ENCODE measurements at regions not wholly inside any gene's neighbourhood (a gene's known extent, or its start where the extent isn't known, plus 50 kb on each side); places are given as distances from the start of the nearest gene placed in this dataset.
"Not testable (repeated sequence)": the region's sequence is repeated elsewhere in the genome, so short reads cannot be mapped to it uniquely, and the experiment has no call there.

DNA sequence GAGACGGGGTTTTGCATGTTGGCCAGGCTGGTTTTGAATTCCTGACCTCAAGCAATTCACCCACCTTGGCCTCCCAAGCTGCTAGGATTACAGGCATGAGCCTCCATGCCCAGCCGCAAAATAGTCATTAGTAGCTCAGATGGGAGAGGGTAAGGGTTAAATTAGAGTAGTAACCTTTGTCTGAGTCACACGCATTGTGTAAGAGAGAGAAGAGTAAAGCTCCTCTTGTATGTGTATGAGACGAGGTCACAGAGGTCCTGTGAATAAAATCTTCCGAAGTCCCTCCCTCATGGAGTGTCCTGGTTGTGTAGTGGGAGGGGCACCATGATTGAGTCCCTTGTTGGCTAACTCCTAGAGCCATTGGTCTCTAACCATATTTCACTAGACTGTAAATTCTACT, 85.2 kb upstream of the CDC14C start:
- Histone ChIP-seq H3K36me3 (ENCODE audit: control insufficient read depth in 1 of 2, insufficient read depth in 2 of 2, low read length in 2 of 2) (no peaks in the 10 kb centered on the region), H4K8ac (ENCODE audit: low read depth, low read length) (no peak overlapping the region), H2AFZ (ENCODE audit: insufficient read depth, low read length, poor library complexity) (no peak overlapping the region), H4K12ac (ENCODE audit: low read depth, low read length) (no peak overlapping the region), H3K79me2 (ENCODE audit: control insufficient read depth, insufficient read depth, low read length, poor library complexity) (no peaks in the 10 kb centered on the region), H3K18ac (ENCODE audit: low read length) (no peak overlapping the region), H3K4ac (ENCODE audit: low read depth, low read length) (no peak overlapping the region), H3K79me1 (ENCODE audit: low read length) (no peaks in the 10 kb centered on the region), H3K9me3 (ENCODE audit: insufficient read depth, low read depth, low read length) (no peaks in the 10 kb centered on the region), H3K4me1 (ENCODE audit: control insufficient read depth in 1 of 2, insufficient read depth in 2 of 2, low read length in 2 of 2) (no peaks in the 10 kb centered on the region), H3K23ac (ENCODE audit: low read length) (no peak overlapping the region), H3K4me2 (ENCODE audit: low read length) (no peak overlapping the region), H2AK5ac (ENCODE audit: low read length) (no peak overlapping the region), H2BK12ac (ENCODE audit: low read length) (no peak overlapping the region), H4K91ac (ENCODE audit: low read depth, low read length) (no peak overlapping the region), H2BK120ac (ENCODE audit: insufficient read depth, low read length, poor library complexity) (no peak overlapping the region), H3K9ac (ENCODE audit: low read length) (no peak overlapping the region), H3K27me3 (ENCODE audit: insufficient read depth, low read length) (no peaks in the 10 kb centered on the region), H3K4me3 (ENCODE audit: low read depth, low read length) (no peak overlapping the region), H2BK5ac (ENCODE audit: low read depth, low read length, poor library complexity) (no peak overlapping the region), H3K14ac (ENCODE audit: low read length) (no peak overlapping the region), H3K27ac (ENCODE audit: low read depth, low read length) (no peak overlapping the region)
- no peak for DNase-seq
- WGBS (ENCODE audit: extremely low coverage, insufficient coverage, insufficient read length) = no CpG with 5 or more reads among the region's 5 CpGs

DNA sequence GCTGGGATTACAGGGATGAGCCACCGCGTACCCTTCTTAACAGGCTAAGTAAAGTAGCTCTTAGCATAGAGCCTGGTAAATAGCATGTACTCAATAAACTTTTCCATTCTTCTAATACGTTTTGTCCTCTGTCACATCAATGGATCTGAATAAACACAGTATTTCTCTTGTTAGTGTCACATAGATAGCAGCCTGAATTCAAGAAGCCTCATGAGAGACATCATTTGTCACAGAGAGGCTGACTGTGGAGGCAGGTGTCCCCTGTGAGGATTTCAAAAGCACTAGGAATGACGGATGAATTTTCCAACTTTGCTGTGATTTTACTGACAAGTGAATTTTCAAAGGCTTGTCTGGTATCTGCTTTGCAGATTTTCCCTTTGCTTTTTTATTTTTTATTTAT, 82.6 kb upstream of the CDC14C start:
- no CpG with 5 or more reads among the region's 4 CpGs for WGBS (ENCODE audit: extremely low coverage, insufficient coverage, insufficient read length)
- Histone ChIP-seq H2BK120ac (ENCODE audit: insufficient read depth, low read length, poor library complexity) (no peak overlapping the region), H3K4me1 (ENCODE audit: control insufficient read depth in 1 of 2, insufficient read depth in 2 of 2, low read length in 2 of 2) (no peaks in the 10 kb centered on the region), H3K79me1 (ENCODE audit: low read length) (no peaks in the 10 kb centered on the region), H3K4me2 (ENCODE audit: low read length) (no peak overlapping the region), H4K91ac (ENCODE audit: low read depth, low read length) (no peak overlapping the region), H3K27me3 (ENCODE audit: insufficient read depth, low read length) (no peaks in the 10 kb centered on the region), H3K4ac (ENCODE audit: low read depth, low read length) (no peak overlapping the region), H3K4me3 (ENCODE audit: low read depth, low read length) (no peak overlapping the region), H3K23ac (ENCODE audit: low read length) (no peak overlapping the region), H3K79me2 (ENCODE audit: control insufficient read depth, insufficient read depth, low read length, poor library complexity) (no peaks in the 10 kb centered on the region), H3K9ac (ENCODE audit: low read length) (no peak overlapping the region), H3K14ac (ENCODE audit: low read length) (no peak overlapping the region), H4K8ac (ENCODE audit: low read depth, low read length) (no peak overlapping the region), H2AFZ (ENCODE audit: insufficient read depth, low read length, poor library complexity) (no peak overlapping the region), H2BK12ac (ENCODE audit: low read length) (no peak overlapping the region), H3K18ac (ENCODE audit: low read length) (no peak overlapping the region), H2BK5ac (ENCODE audit: low read depth, low read length, poor library complexity) (no peak overlapping the region), H3K9me3 (ENCODE audit: insufficient read depth, low read depth, low read length) (no peaks in the 10 kb centered on the region), H4K12ac (ENCODE audit: low read depth, low read length) (no peak overlapping the region), H2AK5ac (ENCODE audit: low read length) (no peak overlapping the region), H3K36me3 (ENCODE audit: control insufficient read depth in 1 of 2, insufficient read depth in 2 of 2, low read length in 2 of 2) (no peaks in the 10 kb centered on the region), H3K27ac (ENCODE audit: low read depth, low read length) (no peak overlapping the region)
- DNase-seq = no peak

DNA sequence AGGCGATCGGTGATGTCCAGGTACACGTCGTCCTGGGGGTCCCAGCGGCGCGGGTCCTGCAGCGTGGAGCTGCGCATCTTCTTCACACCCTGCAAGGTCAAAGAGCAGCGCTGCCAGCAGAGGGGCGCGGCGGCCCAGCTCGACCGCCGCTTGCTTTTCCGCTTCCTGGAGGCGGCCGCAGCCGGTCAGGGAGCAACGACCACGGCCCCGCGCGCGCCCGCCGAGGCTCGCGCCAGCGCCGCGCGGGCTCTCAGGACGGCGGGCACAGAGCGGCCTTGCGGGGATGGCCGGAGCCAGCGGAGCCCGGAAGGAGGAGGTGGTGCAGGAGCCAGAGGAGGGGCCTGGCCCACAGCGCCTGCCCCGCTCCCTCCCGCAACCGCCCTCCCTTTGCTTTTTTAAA, 76.4 kb upstream of the CDC14C start:
- H3K4me3 ChIP-seq (ENCODE audit: low read depth, low read length) = no peak overlapping the region
- H3K4me1 ChIP-seq (ENCODE audit: control insufficient read depth in 1 of 2, insufficient read depth in 2 of 2, low read length in 2 of 2) = no peaks in the 10 kb centered on the region
- no peak overlapping the region for H2BK12ac ChIP-seq (ENCODE audit: low read length)
- H4K12ac ChIP-seq (ENCODE audit: low read depth, low read length) = no peak overlapping the region
- H2AFZ ChIP-seq (ENCODE audit: insufficient read depth, low read length, poor library complexity) = no peak overlapping the region
- no peaks in the 10 kb centered on the region for H3K79me2 ChIP-seq (ENCODE audit: control insufficient read depth, insufficient read depth, low read length, poor library complexity)
- H3K9me3 ChIP-seq (ENCODE audit: insufficient read depth, low read depth, low read length) = no peaks in the 10 kb centered on the region
- no peak overlapping the region for H3K4ac ChIP-seq (ENCODE audit: low read depth, low read length)
- no peaks in the 10 kb centered on the region for H3K27me3 ChIP-seq (ENCODE audit: insufficient read depth, low read length)
- no CpG with 5 or more reads among the region's 45 CpGs for WGBS (ENCODE audit: extremely low coverage, insufficient coverage, insufficient read length)
- H2AK5ac ChIP-seq (ENCODE audit: low read length) = no peak overlapping the region
- H2BK120ac ChIP-seq (ENCODE audit: insufficient read depth, low read length, poor library complexity) = no peak overlapping the region
- no peak for DNase-seq
- no peak overlapping the region for H3K27ac ChIP-seq (ENCODE audit: low read depth, low read length)
- no peak overlapping the region for H3K18ac ChIP-seq (ENCODE audit: low read length)
- H2BK5ac ChIP-seq (ENCODE audit: low read depth, low read length, poor library complexity) = no peak overlapping the region
- H3K14ac ChIP-seq (ENCODE audit: low read length) = no peak overlapping the region
- H4K91ac ChIP-seq (ENCODE audit: low read depth, low read length) = no peak overlapping the region
- no peak overlapping the region for H4K8ac ChIP-seq (ENCODE audit: low read depth, low read length)
- no peaks in the 10 kb centered on the region for H3K79me1 ChIP-seq (ENCODE audit: low read length)
- no peak overlapping the region for H3K9ac ChIP-seq (ENCODE audit: low read length)
- no peak overlapping the region for H3K4me2 ChIP-seq (ENCODE audit: low read length)
- no peaks in the 10 kb centered on the region for H3K36me3 ChIP-seq (ENCODE audit: control insufficient read depth in 1 of 2, insufficient read depth in 2 of 2, low read length in 2 of 2)
- no peak overlapping the region for H3K23ac ChIP-seq (ENCODE audit: low read length)

DNA sequence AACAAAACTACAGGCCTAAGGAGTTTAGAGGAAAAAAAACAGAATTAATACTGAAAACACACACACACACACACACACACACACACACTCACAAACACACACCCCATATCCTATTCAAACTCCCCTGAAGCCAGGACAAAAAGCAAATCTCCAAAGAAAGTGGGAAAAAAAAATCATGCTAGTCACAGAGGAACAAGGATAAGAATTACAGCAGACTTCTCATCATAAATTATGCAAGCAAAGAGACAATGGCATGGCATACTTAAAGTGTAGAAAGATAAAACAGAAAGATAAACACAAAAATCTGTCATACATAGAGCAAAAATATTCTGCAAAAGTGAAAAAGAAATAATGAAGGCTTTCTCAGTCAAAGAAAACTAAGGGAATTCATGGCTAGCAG, 63.9 kb upstream of the CDC14C start:
- not testable (repeated sequence) for H2BK5ac ChIP-seq (ENCODE audit: low read depth, low read length, poor library complexity); H3K79me2 ChIP-seq (ENCODE audit: control insufficient read depth, insufficient read depth, low read length, poor library complexity); H2BK12ac ChIP-seq (ENCODE audit: low read length); H3K9ac ChIP-seq (ENCODE audit: low read length); H3K27ac ChIP-seq (ENCODE audit: low read depth, low read length); H3K36me3 ChIP-seq (ENCODE audit: control insufficient read depth in 1 of 2, insufficient read depth in 2 of 2, low read length in 2 of 2); H2AFZ ChIP-seq (ENCODE audit: insufficient read depth, low read length, poor library complexity); H3K27me3 ChIP-seq (ENCODE audit: insufficient read depth, low read length); H3K23ac ChIP-seq (ENCODE audit: low read length); DNase-seq; H3K9me3 ChIP-seq (ENCODE audit: insufficient read depth, low read depth, low read length); H3K18ac ChIP-seq (ENCODE audit: low read length); H3K4me3 ChIP-seq (ENCODE audit: low read depth, low read length); H2AK5ac ChIP-seq (ENCODE audit: low read length); H3K79me1 ChIP-seq (ENCODE audit: low read length); H4K91ac ChIP-seq (ENCODE audit: low read depth, low read length); H3K4me2 ChIP-seq (ENCODE audit: low read length); H4K8ac ChIP-seq (ENCODE audit: low read depth, low read length); H4K12ac ChIP-seq (ENCODE audit: low read depth, low read length); H2BK120ac ChIP-seq (ENCODE audit: insufficient read depth, low read length, poor library complexity); H3K14ac ChIP-seq (ENCODE audit: low read length); H3K4ac ChIP-seq (ENCODE audit: low read depth, low read length); H3K4me1 ChIP-seq (ENCODE audit: control insufficient read depth in 1 of 2, insufficient read depth in 2 of 2, low read length in 2 of 2)

DNA sequence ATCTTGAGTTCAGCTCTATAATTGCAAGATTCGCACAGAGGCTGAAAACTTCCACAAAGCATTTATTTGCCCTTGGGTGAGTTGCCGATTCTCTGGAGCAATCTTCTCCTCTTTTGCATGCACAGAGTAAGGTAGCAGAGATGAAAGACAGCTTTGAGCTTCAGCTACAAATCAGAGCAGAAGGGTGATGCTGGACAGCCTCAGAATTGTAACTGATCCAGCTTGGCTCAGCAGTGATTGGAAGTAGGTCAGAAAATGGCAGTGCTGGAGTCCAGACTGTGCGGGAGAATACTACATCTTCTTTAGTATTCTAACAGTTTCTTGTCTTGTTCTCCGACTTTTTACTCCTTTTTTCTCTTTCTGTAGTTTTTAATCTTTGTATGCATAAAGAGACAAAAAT, 55.4 kb upstream of the CDC14C start:
- Histone ChIP-seq H3K4me3 (ENCODE audit: low read depth, low read length) (no peak overlapping the region), H2AK5ac (ENCODE audit: low read length) (no peak overlapping the region), H3K27me3 (ENCODE audit: insufficient read depth, low read length) (no peaks in the 10 kb centered on the region), H3K18ac (ENCODE audit: low read length) (no peak overlapping the region), H3K36me3 (ENCODE audit: control insufficient read depth in 1 of 2, insufficient read depth in 2 of 2, low read length in 2 of 2) (no peaks in the 10 kb centered on the region), H4K12ac (ENCODE audit: low read depth, low read length) (no peak overlapping the region), H3K9ac (ENCODE audit: low read length) (no peak overlapping the region), H3K4me2 (ENCODE audit: low read length) (no peak overlapping the region), H3K79me1 (ENCODE audit: low read length) (no peaks in the 10 kb centered on the region), H2BK12ac (ENCODE audit: low read length) (no peak overlapping the region), H2BK5ac (ENCODE audit: low read depth, low read length, poor library complexity) (no peak overlapping the region), H4K8ac (ENCODE audit: low read depth, low read length) (no peak overlapping the region), H3K14ac (ENCODE audit: low read length) (no peak overlapping the region), H3K27ac (ENCODE audit: low read depth, low read length) (no peak overlapping the region), H2BK120ac (ENCODE audit: insufficient read depth, low read length, poor library complexity) (no peak overlapping the region), H3K4me1 (ENCODE audit: control insufficient read depth in 1 of 2, insufficient read depth in 2 of 2, low read length in 2 of 2) (no peaks in the 10 kb centered on the region), H4K91ac (ENCODE audit: low read depth, low read length) (no peak overlapping the region), H2AFZ (ENCODE audit: insufficient read depth, low read length, poor library complexity) (no peak overlapping the region), H3K79me2 (ENCODE audit: control insufficient read depth, insufficient read depth, low read length, poor library complexity) (no peaks in the 10 kb centered on the region), H3K4ac (ENCODE audit: low read depth, low read length) (no peak overlapping the region), H3K23ac (ENCODE audit: low read length) (no peak overlapping the region), H3K9me3 (ENCODE audit: insufficient read depth, low read depth, low read length) (no peaks in the 10 kb centered on the region)
- WGBS (ENCODE audit: extremely low coverage, insufficient coverage, insufficient read length) = no CpG with 5 or more reads among the region's 4 CpGs
- DNase-seq = no peak
